GM12878 (cell line): ENCODE measurements at regions not wholly inside any gene's neighbourhood (a gene's known extent, or its start where the extent isn't known, plus 50 kb on each side); places are given as distances from the start of the nearest gene placed in this dataset.

Experiments used
- CHD1 ChIP-seq: IDR thresholded peaks from 2 replicates; pipeline ENCODE4 v1.6.1; 2012; ENCODE audit warnings: low read depth, low read length, improper control_type of control experiment
- CREM ChIP-seq: IDR thresholded peaks from 2 replicates; pipeline ENCODE4 v1.6.1; 2014; ENCODE audit warnings: antibody characterized with exemption, low read depth
- CTCF ChIP-seq, 3 experiments: IDR thresholded peaks in 2 of 3; conservative IDR thresholded peaks in 1 of 3; 2 replicates each; pipeline ENCODE4 v1.5.1; 2011; ENCODE audit warnings: low read depth in 3 of 3, low read length in 3 of 3, mild to moderate bottlenecking in 3 of 3, control low read depth in 2 of 3, moderate library complexity in 2 of 3, inconsistent platforms in 1 of 3, mixed read lengths in 1 of 3; ENCODE audit not compliant: control insufficient read depth in 2 of 3, insufficient read depth in 1 of 3; ENCODE audit errors: extremely low read depth in 1 of 3
- E4F1 ChIP-seq: fragments of 450-650 bp; IDR thresholded peaks from 2 replicates; pipeline ENCODE4 v1.6.1; 2018; ENCODE audit warnings: borderline replicate concordance, mild to moderate bottlenecking; ENCODE audit not compliant: partially characterized antibody
- EZH2 ChIP-seq: IDR thresholded peaks from 2 replicates; pipeline ENCODE4 v1.6.1; 2012; ENCODE audit warnings: low read depth, mild to moderate bottlenecking, control low read depth, inconsistent platforms, low read length, borderline replicate concordance; ENCODE audit not compliant: control insufficient read depth
- HDGF ChIP-seq: fragments of 450-650 bp; IDR thresholded peaks from 2 replicates; pipeline ENCODE4 v1.6.1; 2016; ENCODE audit warnings: antibody characterized with exemption
- IKZF2 ChIP-seq, 2 experiments: fragments of 450-650 bp; IDR thresholded peaks; 2 replicates each; pipeline ENCODE4 v1.6.1; 2017; ENCODE audit warnings: mild to moderate bottlenecking in 2 of 2, moderate library complexity in 2 of 2
- MYC ChIP-seq: IDR thresholded peaks from 2 replicates; pipeline ENCODE4 v1.6.1; 2011; ENCODE audit warnings: mild to moderate bottlenecking, low read length, moderate library complexity, inconsistent platforms; ENCODE audit not compliant: insufficient read depth, insufficient replicate concordance, insufficient read length, severe bottlenecking
- POLR2A ChIP-seq: IDR thresholded peaks from 2 replicates; pipeline ENCODE4 v1.6.1; 2011; ENCODE audit warnings: low read depth, mild to moderate bottlenecking, low read length
- POLR2AphosphoS5 ChIP-seq: IDR thresholded peaks from 2 replicates; pipeline ENCODE4 v1.6.1; 2011; ENCODE audit warnings: mild to moderate bottlenecking, low read length, inconsistent platforms
- YY1 ChIP-seq: IDR thresholded peaks from 2 replicates; pipeline ENCODE4 v1.6.1; 2011; ENCODE audit warnings: low read depth, mild to moderate bottlenecking, low read length
- ZNF217 ChIP-seq: fragments of 450-650 bp; IDR thresholded peaks from 2 replicates; pipeline ENCODE4 v1.6.1; 2017; ENCODE audit warnings: antibody characterized with exemption, mild to moderate bottlenecking

- TF ChIP-seq MYC (no peak), ZNF217 (no peak), EZH2 (no peak), CTCF (IDR thresholded peaks at IDR 0.05 in 2 of 3, conservative IDR thresholded peaks at IDR 0.05 in 1 of 3; ENCODE audit: control insufficient read depth in 2 of 3, extremely low read depth in 1 of 3, insufficient read depth in 1 of 3, low read depth in 3 of 3, low read length in 3 of 3) (no peak), HDGF (no peak), CREM (no peak), POLR2AphosphoS5 (no peak), YY1 (no peak), CHD1 (no peak), E4F1 (no peak), POLR2A (no peak), IKZF2 (IDR thresholded peaks at IDR 0.05) (no peak)
Measured at GRCh38 chr7:24192691-24193090, 91.3 kb upstream of the NPY start.
